ENCODE measurements at regions not wholly inside any gene's neighbourhood (a gene's known extent, or its start where the extent isn't known, plus 50 kb on each side); places are given as distances from the start of the nearest gene placed in this dataset.

- TF ChIP-seq CTCF (tag by site-specific recombination; IDR thresholded peaks at IDR 0.05) (no peak), AEBP2 (tag by site-specific recombination; IDR thresholded peaks at IDR 0.05; ENCODE audit: borderline replicate concordance) (no peak), ZNF558 (tag by site-specific recombination; IDR thresholded peaks at IDR 0.05) (no peak), ZNF18 (tag by site-specific recombination; IDR thresholded peaks at IDR 0.05) (no peak), GLI4 (tag by site-specific recombination; IDR thresholded peaks at IDR 0.05) (no peak), REST (tag by site-specific recombination; IDR thresholded peaks at IDR 0.05) (no peak), ZNF292 (tag by site-specific recombination; IDR thresholded peaks at IDR 0.05; ENCODE audit: borderline replicate concordance, low read depth) (no peak)
These were observed 198.0 kb downstream of the ANKRD30B start for GRCh38 chr18:14945984-14946383.
